Loucy (cell line): ENCODE measurements at regions not wholly inside any gene's neighbourhood (a gene's known extent, or its start where the extent isn't known, plus 50 kb on each side); places are given as distances from the start of the nearest gene placed in this dataset.

ENCODE experiments used
- CTCF ChIP-seq: fragments of 200-600 bp; sonication (generic); conservative IDR thresholded peaks from 2 replicates; pipeline ENCODE4 v1.5.1; 2014; ENCODE audit warnings: mild to moderate bottlenecking, antibody characterized with exemption, low read length
- EZH2phosphoT487 ChIP-seq: fragments of 200-600 bp; IDR thresholded peaks from 2 replicates; pipeline ENCODE4 v1.6.1; 2018; ENCODE audit warnings: antibody characterized with exemption, mild to moderate bottlenecking, moderate library complexity, borderline replicate concordance

- TF ChIP-seq CTCF (no peak), EZH2phosphoT487 (no peak)
Measured at GRCh38 chr18:75797046-75797445, 369.5 kb upstream of the SMIM21 start.
